GM23248 (cell line): ENCODE measurements at regions not wholly inside any gene's neighbourhood (a gene's known extent, or its start where the extent isn't known, plus 50 kb on each side); places are given as distances from the start of the nearest gene placed in this dataset.

ENCODE experiments used
- DNase-seq: peaks from one replicate; pipeline ENCODE4 v3.0.0-alpha.2; 2015
- H2AFZ ChIP-seq: fragments of 200-600 bp; sonication (generic); 2 replicates; pipeline ENCODE4 v1.6.1; 2016; ENCODE audit warnings: antibody characterized with exemption
- H3F3A ChIP-seq: fragments of 200-600 bp; sonication (generic); 2 replicates; pipeline ENCODE4 v1.6.1; 2016; ENCODE audit warnings: mild to moderate bottlenecking, antibody characterized with exemption, mixed run types; ENCODE audit not compliant: insufficient read depth
- H3K27ac ChIP-seq: fragments of 200-600 bp; sonication (generic); 2 replicates; pipeline ENCODE4 v1.5.1; 2016; ENCODE audit warnings: mild to moderate bottlenecking
- H3K27me3 ChIP-seq: fragments of 200-600 bp; sonication (generic); replicated peaks from 2 replicates; pipeline ENCODE4 v1.6.1; 2016; ENCODE audit warnings: mild to moderate bottlenecking; ENCODE audit not compliant: insufficient read depth
- H3K36me3 ChIP-seq: fragments of 200-600 bp; sonication (generic); 2 replicates; pipeline ENCODE4 v1.6.1; 2016; ENCODE audit warnings: low read depth, mild to moderate bottlenecking
- H3K4me1 ChIP-seq: fragments of 200-600 bp; sonication (generic); 2 replicates; pipeline ENCODE4 v1.6.1; 2016; ENCODE audit warnings: mild to moderate bottlenecking; ENCODE audit not compliant: insufficient read depth
- H3K4me2 ChIP-seq: fragments of 200-600 bp; sonication (generic); one replicate; pipeline ENCODE4 v1.6.1; 2016; ENCODE audit warnings: mild to moderate bottlenecking; ENCODE audit not compliant: unreplicated experiment
- H3K4me3 ChIP-seq: fragments of 200-600 bp; sonication (generic); 2 replicates; pipeline ENCODE4 v1.5.1; 2016; ENCODE audit warnings: mild to moderate bottlenecking
- H3K79me2 ChIP-seq: fragments of 200-600 bp; sonication (generic); 2 replicates; pipeline ENCODE4 v1.6.1; 2016; ENCODE audit warnings: mild to moderate bottlenecking; ENCODE audit not compliant: insufficient read depth
- H3K9ac ChIP-seq: fragments of 200-600 bp; sonication (generic); 2 replicates; pipeline ENCODE4 v1.6.1; 2016; ENCODE audit warnings: mild to moderate bottlenecking
- H3K9me2 ChIP-seq: fragments of 200-600 bp; sonication (generic); 2 replicates; pipeline ENCODE4 v1.6.1; 2016; ENCODE audit warnings: mixed run types, mild to moderate bottlenecking, moderate library complexity; ENCODE audit not compliant: insufficient read depth
- H3K9me3 ChIP-seq: fragments of 200-600 bp; sonication (generic); one replicate; pipeline ENCODE4 v1.6.1; 2017; ENCODE audit warnings: low read depth
- H4K20me1 ChIP-seq: fragments of 200-600 bp; sonication (generic); 2 replicates; pipeline ENCODE4 v1.6.0; 2016; ENCODE audit not compliant: insufficient read depth
- EZH2 ChIP-seq: fragments of 200-600 bp; sonication (generic); IDR thresholded peaks from 2 replicates; pipeline ENCODE4 v1.6.1; 2018; ENCODE audit warnings: antibody characterized with exemption, mild to moderate bottlenecking; ENCODE audit not compliant: insufficient read depth, poor library complexity, severe bottlenecking
- EZH2phosphoT487 ChIP-seq: fragments of 200-600 bp; sonication (generic); IDR thresholded peaks from 2 replicates; pipeline ENCODE4 v1.6.1; 2018; ENCODE audit warnings: antibody characterized with exemption, moderate library complexity, mild to moderate bottlenecking, low read depth; ENCODE audit not compliant: insufficient read depth
- WGBS, 2 experiments: methylation state at CpG; one replicate each; pipeline ENCODE4 v1.1.6; 2015 to 2017; ENCODE audit warnings: low lambda C conversion rate in 2 of 2, low coverage in 1 of 2; ENCODE audit errors: missing lambda C conversion rate in 2 of 2; 5-methylcytosine and 5-hydroxymethylcytosine counted together
- in situ Hi-C: fragments of 300-500 bp; cut with MboI; formaldehyde crosslinking; loops from 2 replicates; pipeline ENCODE4 v1.15.0; 2020

GRCh38 chr10:52653263-52653909 lies 119.2 kb downstream of the MBL2 start:
- DNase-seq = peak; percentile 39
- TF ChIP-seq EZH2phosphoT487 (no peak), EZH2 (no peak)
- H3K27me3 ChIP-seq = no peaks in the 10 kb centered on the region
- no peaks in the 10 kb centered on the region for H4K20me1 ChIP-seq
- H3K9ac ChIP-seq = no peak overlapping the region
- no peak overlapping the region for H3K27ac ChIP-seq
- no peaks in the 10 kb centered on the region for H3K9me2 ChIP-seq
- 25 to 30% methylated on average over 5 of the region's 5 CpGs for WGBS, 2 experiments
- no peaks in the 10 kb centered on the region for H3K79me2 ChIP-seq
- H3K4me3 ChIP-seq = no peak overlapping the region
- H3F3A ChIP-seq = peaks cover 12% of the 10 kb centered on the region; the same call in 1 of the 2 replicates
- peak overlapping the region; percentile 34 for H3K4me2 ChIP-seq
- peaks cover 21% of the 10 kb centered on the region for H3K4me1 ChIP-seq
- no peaks in the 10 kb centered on the region for H3K9me3 ChIP-seq
- H2AFZ ChIP-seq = no peak overlapping the region
- in situ Hi-C loops = no loop called here
- no peaks in the 10 kb centered on the region for H3K36me3 ChIP-seq

GRCh38 chr10:52654201-52654600 lies 118.4 kb downstream of the MBL2 start:
- Histone ChIP-seq H3K9me2 (no peaks in the 10 kb centered on the region), H3K4me3 (no peak overlapping the region), H3K27me3 (no peaks in the 10 kb centered on the region), H3K27ac (no peak overlapping the region), H3K9ac (no peak overlapping the region), H3F3A (peaks cover 12% of the 10 kb centered on the region; the same call in 1 of the 2 replicates), H4K20me1 (no peaks in the 10 kb centered on the region), H2AFZ (no peak overlapping the region), H3K79me2 (no peaks in the 10 kb centered on the region), H3K9me3 (no peaks in the 10 kb centered on the region), H3K4me2 (no peak overlapping the region), H3K4me1 (peaks cover 21% of the 10 kb centered on the region), H3K36me3 (no peaks in the 10 kb centered on the region)
- WGBS, 2 experiments = 64 to 66% methylated on average over 2 of the region's 2 CpGs
- in situ Hi-C loops = no loop called here
- TF ChIP-seq EZH2phosphoT487 (no peak), EZH2 (no peak)
- DNase-seq = no peak

GRCh38 chr10:52658112-52658511 lies 114.5 kb downstream of the MBL2 start:
- H3K36me3 ChIP-seq = no peaks in the 10 kb centered on the region
- H3K9me3 ChIP-seq = no peaks in the 10 kb centered on the region
- H3K9me2 ChIP-seq = no peaks in the 10 kb centered on the region
- DNase-seq = no peak
- H3K79me2 ChIP-seq = no peaks in the 10 kb centered on the region
- H3K4me1 ChIP-seq = peaks cover 6% of the 10 kb centered on the region
- H3K4me3 ChIP-seq = no peak overlapping the region
- no peak overlapping the region for H3K27ac ChIP-seq
- H3K4me2 ChIP-seq = no peak overlapping the region
- no peak overlapping the region for H2AFZ ChIP-seq
- H3K9ac ChIP-seq = no peak overlapping the region
- TF ChIP-seq EZH2 (no peak), EZH2phosphoT487 (no peak)
- no peaks in the 10 kb centered on the region for H3K27me3 ChIP-seq
- 47 to 49% methylated on average over 3 of the region's 3 CpGs for WGBS, 2 experiments
- H3F3A ChIP-seq = peaks cover 3% of the 10 kb centered on the region; the same call in 1 of the 2 replicates
- H4K20me1 ChIP-seq = no peaks in the 10 kb centered on the region
- in situ Hi-C loops = no loop called here

- Histone ChIP-seq H3K4me2 (no peak overlapping the region), H3K27me3 (no peaks in the 10 kb centered on the region), H2AFZ (no peak overlapping the region), H3K79me2 (no peaks in the 10 kb centered on the region), H3F3A (no peaks in the 10 kb centered on the region), H3K9me2 (no peaks in the 10 kb centered on the region), H4K20me1 (no peaks in the 10 kb centered on the region), H3K4me3 (no peak overlapping the region), H3K9ac (no peak overlapping the region), H3K4me1 (no peaks in the 10 kb centered on the region), H3K27ac (no peak overlapping the region), H3K9me3 (no peaks in the 10 kb centered on the region), H3K36me3 (no peaks in the 10 kb centered on the region)
- in situ Hi-C loops = no loop called here
- no peak for DNase-seq
- no peak for TF ChIP-seq EZH2
- WGBS, 2 experiments = 90% methylated on average over 1 of the region's 1 CpG; no CpG with 5 or more reads in 1 of the 2 experiments
Observed at GRCh38 chr10:52659085-52659484, 113.5 kb downstream of the MBL2 start.

GRCh38 chr10:52662256-52662655 lies 110.3 kb downstream of the MBL2 start:
- in situ Hi-C loops = no loop called here
- Histone ChIP-seq H3K79me2 (no peaks in the 10 kb centered on the region), H4K20me1 (no peaks in the 10 kb centered on the region), H3F3A (no peaks in the 10 kb centered on the region), H2AFZ (no peak overlapping the region), H3K4me3 (no peak overlapping the region), H3K27me3 (no peaks in the 10 kb centered on the region), H3K36me3 (no peaks in the 10 kb centered on the region), H3K27ac (no peak overlapping the region), H3K4me1 (no peaks in the 10 kb centered on the region), H3K4me2 (no peak overlapping the region), H3K9me3 (no peaks in the 10 kb centered on the region), H3K9ac (no peak overlapping the region), H3K9me2 (no peaks in the 10 kb centered on the region)
- 8 to 11% methylated on average over 1 of the region's 1 CpG for WGBS, 2 experiments
- TF ChIP-seq EZH2 = no peak
- DNase-seq = no peak
